GM20000 (cell line): ENCODE measurements at regions not wholly inside any gene's neighbourhood (a gene's known extent, or its start where the extent isn't known, plus 50 kb on each side); places are given as distances from the start of the nearest gene placed in this dataset.

Source experiments
- DNase-seq: peaks from one replicate; pipeline ENCODE4 v3.0.0; 2012; ENCODE audit warnings: low spot score
- TF ChIP-seq, protein P1 (sequence below): IDR thresholded peaks from 2 replicates; pipeline ENCODE4 v1.5.1; 2012; ENCODE audit warnings: mild to moderate bottlenecking, control low read depth; ENCODE audit errors: extremely low read depth, missing control alignments

DNA sequence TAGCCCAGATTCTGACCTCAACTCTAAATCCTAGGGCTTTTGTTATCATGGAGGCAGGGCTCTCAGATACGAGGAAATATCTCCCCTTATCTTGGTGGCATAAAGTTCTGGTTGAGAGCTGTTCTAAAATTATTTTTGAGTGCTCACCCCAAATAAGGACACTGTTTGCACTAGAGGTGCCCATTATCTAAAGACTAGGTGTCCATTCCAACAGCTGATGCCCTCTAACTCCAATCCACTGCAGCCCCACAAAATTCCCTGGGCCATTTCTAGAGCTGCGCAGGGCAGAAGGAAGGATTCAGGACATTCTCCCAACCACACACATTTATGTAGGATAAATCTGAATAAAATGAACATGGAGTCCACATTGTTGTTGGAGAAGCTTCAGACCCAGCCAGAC is 301.9 kb downstream of the FGFR2 start:
- TF ChIP-seq, protein P1, sequence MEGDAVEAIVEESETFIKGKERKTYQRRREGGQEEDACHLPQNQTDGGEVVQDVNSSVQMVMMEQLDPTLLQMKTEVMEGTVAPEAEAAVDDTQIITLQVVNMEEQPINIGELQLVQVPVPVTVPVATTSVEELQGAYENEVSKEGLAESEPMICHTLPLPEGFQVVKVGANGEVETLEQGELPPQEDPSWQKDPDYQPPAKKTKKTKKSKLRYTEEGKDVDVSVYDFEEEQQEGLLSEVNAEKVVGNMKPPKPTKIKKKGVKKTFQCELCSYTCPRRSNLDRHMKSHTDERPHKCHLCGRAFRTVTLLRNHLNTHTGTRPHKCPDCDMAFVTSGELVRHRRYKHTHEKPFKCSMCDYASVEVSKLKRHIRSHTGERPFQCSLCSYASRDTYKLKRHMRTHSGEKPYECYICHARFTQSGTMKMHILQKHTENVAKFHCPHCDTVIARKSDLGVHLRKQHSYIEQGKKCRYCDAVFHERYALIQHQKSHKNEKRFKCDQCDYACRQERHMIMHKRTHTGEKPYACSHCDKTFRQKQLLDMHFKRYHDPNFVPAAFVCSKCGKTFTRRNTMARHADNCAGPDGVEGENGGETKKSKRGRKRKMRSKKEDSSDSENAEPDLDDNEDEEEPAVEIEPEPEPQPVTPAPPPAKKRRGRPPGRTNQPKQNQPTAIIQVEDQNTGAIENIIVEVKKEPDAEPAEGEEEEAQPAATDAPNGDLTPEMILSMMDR, result no peak
- no peak for DNase-seq

GRCh38 chr10:121296881-121297585 is 301.2 kb downstream of the FGFR2 start:
- DNase-seq, result no peak

DNA sequence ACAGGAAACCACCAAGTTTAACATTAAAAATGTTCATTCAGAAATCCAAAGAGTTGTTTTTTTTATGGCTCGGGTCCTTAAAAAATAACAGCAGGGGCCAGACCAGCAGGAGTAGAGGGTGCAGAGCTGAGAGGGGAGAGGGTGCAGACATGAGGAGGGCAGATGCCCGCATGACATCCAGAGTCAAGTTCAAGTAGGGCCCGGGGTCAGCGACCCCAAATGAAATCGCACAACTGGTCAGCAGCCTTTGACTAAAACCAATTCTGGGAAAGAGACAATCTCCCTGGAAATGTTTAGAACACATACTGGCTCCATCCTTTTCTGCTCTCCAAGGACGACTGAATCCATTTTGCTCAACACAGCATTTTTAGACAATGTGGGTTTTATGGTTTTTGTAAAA is 297.5 kb downstream of the FGFR2 start:
- DNase-seq, result no peak
- TF ChIP-seq, protein P1, result no peak

More at GRCh38 chr10:121296881-121297585, 301.2 kb downstream of the FGFR2 start:
- TF ChIP-seq, protein P1, result no peak

DNA sequence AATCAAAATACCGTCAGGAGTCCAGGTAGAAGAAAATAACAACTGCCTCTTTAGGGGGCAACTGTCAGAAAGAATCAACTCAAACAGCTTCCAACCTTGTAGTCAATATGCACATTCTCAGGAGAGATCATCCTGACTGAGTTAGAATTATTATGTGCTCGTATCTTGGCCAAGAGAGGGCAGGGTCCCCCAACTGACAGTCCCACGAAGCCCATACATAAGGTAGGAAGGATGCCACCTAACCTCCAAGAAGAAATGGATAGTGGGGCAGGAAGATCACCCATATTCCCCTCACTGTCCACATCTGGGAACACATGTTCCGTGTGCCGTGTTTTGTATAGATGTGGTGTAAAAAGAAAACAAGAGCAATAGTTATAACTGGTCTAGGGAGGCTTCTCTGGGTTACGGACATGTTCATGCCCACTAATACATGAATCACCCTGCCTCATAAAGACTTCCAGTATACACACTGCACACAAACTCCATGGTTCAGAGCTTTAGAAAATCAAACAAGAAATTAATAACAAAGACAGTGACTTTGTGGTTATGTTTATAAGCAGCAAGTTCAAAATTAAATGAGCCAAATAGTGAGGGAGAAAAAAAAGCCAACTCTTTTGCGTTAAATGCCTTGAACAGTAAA is 295.6 kb downstream of the FGFR2 start:
- no peak for DNase-seq

GRCh38 chr10:121303287-121303890 is 294.9 kb downstream of the FGFR2 start:
- DNase-seq, result no peak
- TF ChIP-seq, protein P1, result no peak

More for the DNA sequence above, 295.6 kb downstream of the FGFR2 start:
- TF ChIP-seq, protein P1, result no peak

- no peak for DNase-seq
- TF ChIP-seq, protein P1, result no peak
Observed at GRCh38 chr10:121305066-121305465, 293.2 kb downstream of the FGFR2 start.

DNA sequence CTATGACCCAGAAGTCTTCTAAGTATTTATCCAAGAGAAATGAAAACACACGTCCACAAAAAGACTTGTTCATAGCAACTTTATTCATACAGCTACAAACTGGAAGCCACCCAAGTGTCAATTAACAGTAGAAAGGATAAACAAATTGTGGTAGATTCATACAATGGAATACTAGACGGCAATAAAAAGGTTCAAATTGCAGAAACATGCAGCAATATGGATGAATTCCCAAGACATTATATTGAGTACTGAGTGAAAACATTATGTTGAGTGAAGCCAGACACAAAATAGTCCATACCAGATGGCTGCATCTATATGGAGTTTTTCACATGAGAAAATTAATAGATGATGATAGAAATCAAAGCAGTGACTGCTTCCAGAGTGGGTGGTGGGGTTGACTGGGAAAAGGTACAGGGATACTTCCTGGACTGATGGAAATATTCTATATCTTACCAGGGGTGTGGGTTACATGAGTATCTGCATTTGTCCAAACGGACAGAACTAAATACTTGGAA is 292.0 kb downstream of the FGFR2 start:
- DNase-seq, result no peak
- TF ChIP-seq, protein P1, result no peak
